Germinal center (tissue), 1 donor: ENCODE measurements at regions not wholly inside any gene's neighbourhood (a gene's known extent, or its start where the extent isn't known, plus 50 kb on each side); places are given as distances from the start of the nearest gene placed in this dataset.
"Not testable (repeated sequence)": the region's sequence is repeated elsewhere in the genome, so short reads cannot be mapped to it uniquely, and the experiment has no call there.

Experiments
- DNase-seq: peaks from one replicate; pipeline ENCODE4 v3.0.0; 2012; ENCODE audit warnings: mixed read lengths, low spot score

DNA sequence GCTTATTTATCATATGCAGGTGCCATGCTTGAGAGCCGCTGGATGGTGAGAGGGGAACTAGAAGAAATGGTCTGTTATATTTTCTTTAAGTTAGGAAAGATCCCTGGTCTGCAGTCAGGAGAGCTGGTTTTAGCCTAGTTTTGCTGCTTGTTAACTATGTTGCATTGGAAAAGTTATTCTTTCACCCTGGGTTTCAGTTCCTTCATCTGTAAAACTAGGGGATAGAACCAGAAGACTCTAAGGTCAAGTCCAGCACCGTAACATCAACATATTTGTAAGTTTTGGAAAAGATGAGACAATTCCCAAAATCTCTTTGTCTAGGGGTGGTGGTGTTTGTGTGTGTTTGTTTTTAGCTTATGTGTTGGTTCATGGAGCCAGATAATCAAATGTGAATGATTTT, 304.0 kb downstream of the QKI start:
- DNase-seq, result no peak

DNA sequence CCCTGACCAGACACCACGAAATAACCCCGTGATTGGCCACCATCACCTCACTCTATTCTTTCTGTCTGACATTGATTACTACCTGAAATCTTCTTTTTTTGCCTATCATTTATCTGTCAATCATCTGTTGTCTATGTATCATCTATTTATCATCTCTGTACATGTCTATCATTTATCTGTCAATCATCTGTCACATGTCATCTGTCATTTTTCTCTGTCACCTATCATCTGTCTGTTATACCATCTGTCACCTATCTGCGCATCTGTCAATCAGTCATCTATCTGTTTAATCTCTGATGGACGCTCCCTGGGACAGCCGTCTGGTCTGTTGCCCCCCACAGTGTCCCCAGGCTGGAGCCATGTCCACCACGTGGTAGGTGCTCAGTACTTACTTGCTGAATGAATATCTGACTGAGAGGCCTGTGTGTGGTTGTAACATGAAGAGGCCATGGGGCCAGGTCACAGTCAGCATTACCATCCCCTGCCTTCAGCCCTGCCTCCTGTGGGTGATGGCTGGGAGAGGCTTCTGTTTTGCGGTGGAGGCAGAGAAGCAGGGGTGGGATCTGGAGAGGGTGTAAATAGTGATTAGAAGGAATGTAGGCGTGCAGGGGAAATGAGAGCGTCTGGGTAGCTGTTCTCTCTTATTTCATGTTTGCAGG, 302.7 kb downstream of the QKI start:
- no peak for DNase-seq

DNA sequence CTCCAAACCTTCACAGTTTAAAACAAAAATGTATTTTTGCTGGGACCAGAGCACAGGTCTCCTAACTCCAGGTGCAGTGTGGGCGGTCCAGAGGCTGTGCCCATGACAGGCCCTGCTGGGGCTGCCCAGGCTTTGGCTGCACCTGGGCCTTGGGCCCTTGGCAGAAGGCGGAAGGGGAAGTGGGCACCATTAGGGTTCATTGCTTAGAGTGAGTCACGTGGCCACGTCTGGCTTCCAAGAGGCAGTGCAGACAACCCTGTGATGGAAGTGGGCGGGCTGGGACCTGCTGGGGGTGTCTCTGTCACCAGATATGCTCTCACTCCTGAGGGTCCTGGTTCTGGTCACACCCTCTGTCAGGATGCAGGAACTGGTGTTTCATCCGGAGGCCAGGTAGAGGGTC, 302.2 kb downstream of the QKI start:
- peak; percentile 35 for DNase-seq

DNA sequence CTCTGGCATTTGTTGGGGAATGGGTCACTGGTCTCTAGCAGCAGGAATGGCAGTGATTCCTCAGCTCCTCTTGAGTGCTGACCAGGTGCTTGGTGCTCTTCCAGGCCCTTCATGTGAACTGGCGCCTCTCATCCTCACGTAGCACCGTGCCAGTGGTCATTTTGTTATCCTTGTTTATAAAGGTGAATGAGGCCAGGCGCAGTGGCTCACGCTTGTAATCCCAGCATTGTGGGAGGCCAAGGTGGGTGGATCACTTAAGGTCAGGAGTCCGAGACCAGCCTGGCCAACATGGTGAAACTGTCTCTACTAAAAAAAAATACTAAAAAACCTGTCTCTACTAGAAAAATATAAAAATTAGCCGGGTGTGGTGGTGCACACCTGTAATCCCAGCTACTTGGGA, 301.3 kb downstream of the QKI start:
- no peak for DNase-seq

DNA sequence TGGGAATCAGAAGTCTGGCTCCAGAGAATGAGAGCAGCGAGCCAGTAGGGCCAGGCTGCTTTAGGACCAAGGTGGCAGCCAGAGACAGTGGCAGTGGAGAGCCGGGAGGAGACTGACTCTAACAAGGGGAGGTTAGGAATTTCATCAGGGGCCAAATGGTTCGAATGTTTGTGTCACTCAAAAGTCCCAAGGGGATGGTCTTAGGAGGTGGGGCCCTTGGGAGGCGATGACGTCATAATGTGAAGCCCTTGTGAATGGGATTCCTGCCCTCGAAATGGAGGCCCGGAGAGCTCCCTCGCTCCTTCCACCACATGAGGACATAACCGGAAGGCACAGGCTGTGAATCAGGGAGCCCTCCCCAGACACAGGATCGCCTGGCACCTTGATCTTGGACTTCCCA, 299.7 kb downstream of the QKI start:
- no peak for DNase-seq

DNA sequence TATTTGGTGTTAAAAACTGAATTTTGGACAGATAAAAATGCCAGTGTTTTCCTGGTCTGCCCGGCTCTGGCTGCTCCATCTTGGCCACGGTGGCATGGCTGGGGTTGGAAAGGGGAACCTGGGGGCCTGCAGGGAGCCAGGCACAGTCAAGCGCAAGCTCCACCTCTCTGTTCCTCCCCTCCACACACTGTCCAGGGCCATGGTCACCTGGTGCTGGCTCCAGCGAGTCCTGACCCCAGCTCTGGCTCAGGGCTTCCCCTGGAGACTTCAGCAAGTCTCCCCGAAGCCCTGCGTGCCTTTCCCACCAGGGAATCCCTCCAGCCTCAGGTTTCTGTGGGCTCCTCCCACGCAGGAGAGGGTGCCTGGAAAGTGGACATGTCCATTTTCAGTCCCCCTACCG, 298.5 kb downstream of the QKI start:
- DNase-seq, result no peak

DNA sequence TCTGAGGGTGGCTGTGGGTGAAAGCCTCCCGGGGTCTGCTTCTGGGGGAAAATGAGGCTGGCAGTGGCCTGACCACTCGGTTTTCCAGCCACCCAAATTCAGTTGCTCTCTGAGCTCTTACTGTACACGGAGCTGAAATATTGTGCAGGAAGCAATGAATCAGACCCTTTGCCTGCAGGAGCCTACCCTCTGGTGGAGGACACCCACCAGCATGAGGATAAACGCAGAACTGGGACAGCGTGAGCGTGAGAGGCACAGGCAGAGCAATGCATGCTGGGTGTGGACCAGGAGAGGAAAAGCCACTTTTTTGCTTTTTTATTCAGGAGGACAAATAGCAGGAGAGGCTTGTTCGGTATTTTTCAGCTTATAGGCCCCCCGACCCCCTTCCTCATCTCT, 298.0 kb downstream of the QKI start:
- DNase-seq, result no peak

DNA sequence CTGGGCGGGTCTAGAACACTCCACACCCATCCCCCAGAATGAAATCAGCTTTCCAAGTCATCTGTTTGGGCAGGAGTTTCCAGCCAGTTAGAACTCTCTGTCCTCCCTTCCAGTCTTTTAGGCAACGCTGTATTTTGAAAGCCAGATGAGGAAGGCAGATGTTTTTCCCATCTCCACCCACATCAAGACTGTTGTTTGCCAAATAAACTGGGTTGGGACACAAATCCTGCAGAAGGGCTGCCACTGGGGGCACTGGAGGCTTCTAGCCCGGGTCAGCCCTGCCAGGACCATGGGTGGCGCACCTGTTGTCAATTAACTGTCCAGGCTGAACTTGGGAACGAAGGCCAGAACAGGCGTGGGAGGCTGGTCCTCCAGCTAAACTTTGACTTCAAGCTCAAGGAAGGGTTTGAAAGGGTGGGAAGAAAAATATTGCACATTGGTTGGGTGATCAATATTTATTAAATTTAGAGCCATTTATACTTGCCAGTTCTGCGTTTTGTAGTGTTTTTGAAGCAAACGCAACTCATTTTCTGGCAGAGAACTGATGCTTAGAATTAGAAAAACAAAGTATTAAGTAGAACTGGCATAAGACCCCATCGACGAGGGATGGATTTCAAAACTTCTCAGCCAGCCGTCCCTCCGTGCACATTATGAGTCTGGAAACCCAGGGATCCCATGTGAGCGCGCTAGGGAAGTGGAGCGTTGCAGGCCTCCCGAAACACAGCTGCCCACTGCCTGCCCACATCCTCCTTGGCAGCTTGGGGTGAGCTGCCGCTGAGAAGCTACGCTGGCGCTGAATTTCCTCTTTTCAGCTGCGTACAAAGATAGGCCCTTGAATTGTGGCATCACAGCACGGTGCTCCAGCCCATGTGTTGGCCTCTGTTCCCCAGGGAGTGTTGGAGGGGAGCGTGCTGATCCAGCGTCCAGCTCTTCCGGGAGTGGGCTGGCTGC, 297.4 kb downstream of the QKI start:
- peak; percentile 72 for DNase-seq

DNA sequence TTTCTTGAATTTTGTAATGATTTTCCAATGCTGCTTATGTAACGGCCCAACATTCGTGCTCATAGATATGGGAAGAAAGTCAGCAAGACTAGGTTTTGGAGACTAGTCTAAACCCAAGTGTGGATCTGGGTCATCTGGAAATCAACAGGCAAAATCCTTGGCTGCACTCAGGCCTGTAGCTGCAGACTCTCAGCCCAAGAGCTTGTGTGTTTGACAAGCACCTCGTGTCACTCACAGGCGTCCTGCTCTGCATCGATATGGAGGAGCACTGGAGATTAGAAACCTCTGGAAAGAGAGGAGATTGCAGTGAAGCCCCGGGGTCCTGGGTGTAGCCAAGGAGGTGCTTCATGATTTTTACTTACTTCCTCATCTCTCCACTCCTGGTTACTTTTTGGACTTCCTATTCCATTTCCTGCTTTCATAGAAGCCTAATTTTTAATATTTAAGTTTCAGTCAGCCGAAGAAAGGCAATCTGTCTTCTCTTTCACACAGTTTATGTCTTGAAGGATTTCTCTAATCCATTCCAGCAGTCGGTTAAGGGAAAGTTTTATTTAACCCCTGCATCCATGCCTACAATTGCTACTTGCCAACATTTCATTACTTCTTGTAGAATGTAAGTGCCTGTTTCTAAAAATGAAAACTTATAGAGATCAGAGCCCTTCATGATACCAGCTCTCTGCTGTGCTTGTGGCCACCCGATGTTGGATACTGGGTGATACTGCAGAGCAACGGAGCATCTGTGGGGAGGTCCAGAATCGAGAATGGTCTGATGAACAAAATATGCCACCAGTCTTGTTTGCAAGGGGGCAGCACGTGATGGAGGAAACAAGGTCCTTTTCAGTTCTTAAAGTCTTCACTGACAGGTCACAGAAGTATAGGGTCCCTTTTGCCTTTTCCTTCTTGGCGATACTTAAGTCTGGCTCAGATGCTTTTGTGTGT, 296.3 kb downstream of the QKI start:
- no peak for DNase-seq

DNA sequence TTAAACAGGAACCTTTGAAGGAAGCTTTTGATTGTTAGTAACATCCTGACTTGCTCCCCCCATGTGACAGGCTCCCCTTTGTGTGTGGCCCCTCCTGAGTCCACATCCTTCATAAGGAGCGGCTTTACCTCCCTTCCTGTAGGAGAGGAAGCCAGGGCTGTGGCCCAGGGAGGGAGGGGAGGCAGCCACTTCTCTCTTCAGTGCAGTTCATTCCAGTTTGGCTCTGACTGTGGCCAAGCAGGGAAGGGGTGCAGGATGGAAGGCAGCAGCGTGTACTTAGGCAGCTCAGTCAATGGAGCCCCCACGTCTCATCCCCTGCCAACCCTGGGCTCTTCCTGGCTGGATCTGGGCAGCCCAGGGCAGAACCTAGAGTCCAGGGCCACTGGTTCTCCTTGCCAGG, 295.2 kb downstream of the QKI start:
- DNase-seq, result no peak

DNA sequence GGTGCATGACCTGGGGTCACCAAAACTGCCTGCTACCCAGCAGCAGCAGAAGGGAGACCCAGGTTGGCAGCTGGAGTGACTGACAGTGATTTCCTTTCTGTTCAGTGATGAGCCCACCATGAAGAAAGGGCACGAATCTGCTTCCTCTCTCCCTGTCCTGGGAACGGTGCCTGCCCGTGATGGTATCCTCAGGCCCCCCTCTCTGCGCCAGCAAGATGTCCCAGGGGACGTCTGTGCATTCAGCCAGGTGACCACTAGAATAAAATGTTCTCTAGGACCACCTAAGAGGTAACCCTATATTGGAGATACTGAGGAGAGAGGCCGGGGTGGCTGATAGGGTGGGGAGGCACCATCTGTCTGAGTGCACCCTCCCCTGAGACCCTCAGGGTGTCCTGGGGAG, 294.7 kb downstream of the QKI start:
- DNase-seq, result no peak

DNA sequence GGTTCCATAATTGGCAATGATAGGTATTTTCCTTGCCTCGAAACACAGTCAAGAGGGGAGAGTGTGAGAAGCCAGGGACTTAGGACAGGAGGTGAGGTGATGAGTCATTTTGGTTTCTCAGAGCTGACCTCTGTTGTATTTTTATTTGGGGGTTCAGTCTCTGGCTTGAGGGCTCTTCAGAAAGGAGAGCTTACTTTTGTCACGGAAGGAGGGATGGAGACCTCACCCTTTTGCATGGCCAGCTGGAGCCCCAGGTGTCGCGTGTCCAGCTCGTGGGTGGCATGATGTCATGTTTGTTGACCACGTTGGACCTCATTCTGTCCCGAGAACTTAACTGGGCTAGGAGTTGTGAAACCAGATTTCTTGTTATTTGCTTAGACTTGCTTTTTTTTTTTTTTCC, 293.9 kb downstream of the QKI start:
- no peak for DNase-seq

DNA sequence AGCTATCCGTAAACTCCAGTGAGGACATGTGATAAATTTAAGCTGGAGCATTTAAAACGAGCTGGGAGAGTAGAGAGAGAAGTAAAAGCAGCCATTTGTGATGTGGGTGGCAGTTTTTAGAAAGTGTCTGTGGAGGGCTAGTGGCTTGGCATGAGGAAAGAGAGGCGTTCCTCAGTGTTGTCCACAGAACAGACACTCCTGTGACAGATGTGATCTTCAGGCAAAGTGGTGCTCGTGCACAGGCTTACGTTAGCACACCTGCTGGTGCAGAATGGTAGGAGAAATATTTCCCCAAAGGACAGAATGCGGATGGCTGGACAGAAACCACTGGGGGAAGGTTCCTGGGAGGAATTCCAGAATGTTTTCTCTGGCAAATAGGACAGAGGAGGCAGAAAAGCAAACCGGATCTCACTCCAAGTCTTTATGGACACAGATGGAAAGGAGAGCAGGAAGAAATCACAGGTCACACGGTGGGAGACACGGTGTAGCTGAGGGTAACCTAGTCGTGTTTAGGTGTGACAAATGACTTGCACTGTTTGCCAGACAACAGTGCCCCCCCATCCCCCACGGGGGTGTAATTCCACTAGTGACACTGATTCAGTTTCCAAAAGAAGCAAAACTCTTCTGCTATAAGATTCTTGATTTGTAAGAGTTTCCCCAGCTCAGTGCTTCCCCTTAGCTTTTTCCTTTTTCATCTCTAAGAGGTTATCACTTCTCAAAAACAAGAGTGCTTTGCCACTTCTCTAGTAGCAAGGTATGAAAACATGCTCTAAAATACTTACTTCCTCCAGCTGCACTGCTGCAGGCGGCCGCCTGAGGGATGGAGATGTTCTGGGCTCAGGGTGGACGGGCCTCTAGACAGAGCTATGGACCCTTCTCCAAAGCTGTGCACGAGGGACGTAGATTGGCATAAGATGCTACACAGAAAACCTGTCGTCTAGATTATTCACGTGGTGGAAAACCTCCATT, 293.2 kb downstream of the QKI start:
- DNase-seq, result peak; percentile 48

DNA sequence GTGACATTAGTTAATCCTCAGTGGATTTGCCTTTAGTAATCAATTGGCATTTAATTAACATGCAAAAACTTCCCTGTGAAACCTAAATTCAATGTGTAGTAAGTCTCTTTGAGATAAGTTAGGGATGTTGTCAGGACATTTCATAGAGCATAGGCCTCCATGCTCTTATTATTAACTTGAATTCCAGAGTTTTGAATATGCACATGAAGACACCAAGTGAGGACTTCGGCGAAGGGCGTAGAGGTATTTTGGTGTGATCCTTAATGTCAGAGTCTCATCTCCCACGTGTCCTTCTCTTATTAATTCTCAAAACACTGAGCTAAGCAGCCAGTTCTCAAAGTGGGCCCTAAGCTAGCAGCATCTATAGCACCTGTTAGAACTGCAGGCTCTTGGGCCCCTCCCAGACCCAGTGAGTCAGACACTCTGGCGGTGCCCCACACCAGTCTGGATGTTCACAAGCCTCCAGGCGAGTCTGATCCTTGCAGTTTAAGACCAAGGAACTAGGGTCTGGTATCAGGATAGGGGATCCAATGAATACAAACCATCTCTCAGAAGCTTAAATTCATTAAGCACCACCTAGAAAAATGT, 292.1 kb downstream of the QKI start:
- DNase-seq, result no peak

DNA sequence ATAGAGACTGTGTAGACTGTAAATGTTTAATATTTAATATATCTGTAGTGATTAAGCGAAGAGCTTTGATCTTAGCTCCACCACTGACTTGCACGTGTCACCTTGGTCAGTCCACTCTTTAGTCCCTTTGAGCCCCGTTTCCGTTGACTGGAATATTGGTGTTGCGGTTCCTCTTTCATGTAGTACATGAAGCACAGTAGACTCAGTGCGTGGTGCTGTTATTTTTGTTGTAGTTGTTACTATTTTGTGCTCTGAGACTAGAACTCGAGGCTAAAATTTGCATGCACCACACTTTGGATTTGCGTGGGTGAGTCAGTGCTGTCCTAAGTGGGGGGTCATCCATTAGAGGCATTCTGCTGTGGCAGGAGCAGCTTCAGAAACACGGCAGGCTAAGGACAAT, 291.4 kb downstream of the QKI start:
- peak; percentile 40 for DNase-seq

DNA sequence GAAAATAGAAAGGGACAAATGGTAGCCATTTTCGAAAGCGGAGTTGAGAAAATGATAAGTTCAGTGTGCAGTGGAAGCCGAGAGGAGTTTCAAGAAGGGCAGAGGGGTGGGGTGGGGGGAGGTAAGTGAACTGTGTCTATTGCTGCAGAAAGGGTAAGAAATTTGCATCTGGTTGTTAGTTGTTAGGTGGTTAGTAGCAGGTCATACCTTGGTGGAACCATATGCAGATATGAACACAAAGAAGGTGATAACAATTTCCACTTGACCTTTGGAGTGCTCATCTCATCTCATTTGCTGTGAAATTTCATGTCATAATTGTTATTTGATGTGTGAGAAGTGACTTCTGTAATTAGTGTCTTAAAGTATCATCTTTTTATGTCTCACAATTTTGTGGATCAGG, 288.2 kb downstream of the QKI start:
- no peak for DNase-seq

DNA sequence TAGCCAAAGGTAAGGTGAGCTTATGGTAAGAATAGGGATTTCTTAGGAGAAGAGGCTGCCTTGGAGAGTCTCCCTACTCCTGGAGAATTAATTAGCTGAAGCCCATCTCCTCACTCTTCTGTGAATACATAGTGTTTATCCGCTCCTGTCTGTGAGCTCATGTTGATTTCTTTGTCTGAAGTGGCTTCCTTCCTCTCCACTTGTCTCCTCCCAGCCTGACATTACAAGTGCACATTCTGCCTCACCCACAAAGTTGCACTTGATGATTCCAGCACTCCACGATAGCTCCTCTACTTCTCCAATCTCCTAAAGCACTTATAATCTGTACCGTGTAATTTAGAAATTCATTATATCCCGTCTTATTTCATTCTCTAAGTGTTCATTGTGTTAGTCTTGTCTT, 287.2 kb downstream of the QKI start:
- DNase-seq, result no peak

DNA sequence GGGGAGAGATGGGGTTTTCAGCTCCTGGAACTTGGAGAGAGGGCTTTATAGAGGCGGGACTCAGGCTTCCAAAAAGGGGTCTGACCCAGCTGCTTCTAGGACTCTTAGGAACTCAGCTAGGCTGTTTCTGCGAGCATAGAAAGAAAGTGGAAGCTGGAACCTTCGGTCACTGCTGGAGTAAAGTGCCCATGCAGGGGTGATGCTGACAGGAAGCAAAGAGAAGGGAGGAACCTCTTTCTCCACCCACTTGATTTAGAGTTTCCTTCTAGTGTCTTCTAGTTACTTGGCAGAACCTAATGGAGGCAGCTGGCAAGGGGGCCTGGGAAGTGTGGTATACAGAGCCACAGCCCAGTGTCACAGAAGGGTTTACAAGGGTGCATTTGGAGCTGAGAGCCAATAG, 283.6 kb downstream of the QKI start:
- DNase-seq, result no peak

DNA sequence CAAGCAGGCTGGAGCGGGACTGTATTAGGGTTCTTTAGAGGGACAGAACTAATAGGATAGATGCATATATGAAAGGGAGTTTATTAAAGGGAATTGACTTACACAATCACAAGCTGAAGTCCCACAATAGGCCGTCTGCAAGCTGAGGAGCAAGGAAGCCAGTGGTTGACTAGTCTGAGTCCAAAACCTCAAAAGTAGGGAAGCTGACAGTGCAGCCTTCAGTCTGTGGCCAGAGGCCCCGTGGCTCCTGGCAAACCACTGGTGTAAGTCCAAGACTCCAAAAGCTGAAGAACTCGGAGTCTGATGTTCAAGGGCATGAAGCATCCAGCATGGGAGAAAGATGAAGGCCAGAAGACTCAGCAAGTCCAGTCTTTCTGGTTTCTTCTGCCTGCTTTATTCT, 281.8 kb downstream of the QKI start:
- not testable (repeated sequence) for DNase-seq

DNA sequence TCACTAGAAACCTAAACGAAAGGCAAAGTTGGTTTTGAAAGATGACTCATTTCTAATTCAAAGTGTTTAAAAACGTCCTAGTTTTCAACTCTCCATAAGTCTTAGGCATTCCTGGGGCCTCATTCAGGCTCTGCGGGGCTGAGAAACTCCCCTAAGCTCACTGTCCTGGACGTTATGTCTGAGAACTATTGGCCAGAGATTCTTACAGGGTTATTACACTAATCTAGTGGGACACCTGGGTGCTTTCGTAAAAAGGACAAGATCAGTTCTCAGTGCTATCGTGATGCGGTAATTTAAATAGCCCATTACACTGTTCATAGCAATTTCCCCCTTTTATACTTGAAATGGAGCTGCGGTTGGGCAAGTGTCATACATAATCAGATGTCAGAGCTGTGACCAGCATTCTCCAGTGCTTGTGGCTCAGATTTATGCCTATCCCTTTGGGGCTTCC, 280.9 kb downstream of the QKI start:
- DNase-seq, result no peak

DNA sequence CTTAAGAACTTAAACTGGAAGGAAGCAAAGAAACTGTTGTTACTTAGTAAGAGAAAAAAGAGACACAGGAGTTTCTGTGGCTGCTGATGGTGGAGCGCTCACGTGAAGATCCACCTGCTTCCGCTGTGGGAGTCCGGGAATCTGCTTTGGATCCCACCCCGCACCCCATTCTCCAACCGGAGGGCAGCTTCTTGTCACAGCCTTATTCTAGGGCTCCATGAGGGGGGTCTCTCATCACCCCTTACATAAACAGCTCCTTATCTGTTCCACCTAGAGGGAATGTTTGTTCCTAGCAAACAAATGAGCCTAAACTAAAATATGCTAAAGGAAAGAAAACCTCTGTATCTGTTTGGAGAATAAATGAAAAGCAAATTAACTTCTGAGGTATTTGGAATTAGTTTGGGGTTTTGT, 280.5 kb downstream of the QKI start:
- no peak for DNase-seq
